CD14-positive monocyte (primary cell): ENCODE measurements at regions not wholly inside any gene's neighbourhood (a gene's known extent, or its start where the extent isn't known, plus 50 kb on each side); places are given as distances from the start of the nearest gene placed in this dataset.

Experiments
- DNase-seq, 3 donors: peaks; one replicate each; pipeline ENCODE4 v3.0.0-alpha.2; 2011 to 2022
- H2AFZ ChIP-seq: 2 replicates; pipeline ENCODE4 v1.6.0; 2012; ENCODE audit warnings: mild to moderate bottlenecking, low read depth, low read length, inconsistent platforms; ENCODE audit not compliant: insufficient read depth, poor library complexity, severe bottlenecking
- H3K27ac ChIP-seq, 2 donors: 1 replicate in 1 of 2; 2 replicates in 1 of 2; pipeline ENCODE4 v1.5.1; 2012 to 2013; ENCODE audit warnings: low read length in 2 of 2, control low read depth in 1 of 2, inconsistent platforms in 1 of 2, low read depth in 1 of 2, mild to moderate bottlenecking in 1 of 2
- H3K27me3 ChIP-seq, 2 donors: one replicate each; pipeline versions ENCODE4 v1.6.0 to v1.6.1; 2011 to 2013; ENCODE audit warnings: low read length in 2 of 2; ENCODE audit not compliant: control insufficient read depth in 2 of 2, insufficient read depth in 2 of 2
- H3K36me3 ChIP-seq, 2 donors: replicated peaks in 1 of 2; 1 replicate in 1 of 2; 2 replicates in 1 of 2; pipeline versions ENCODE4 v1.5.1 to v1.6.1; 2012 to 2013; ENCODE audit warnings: low read length in 2 of 2, control low read depth in 1 of 2, inconsistent platforms in 1 of 2, mild to moderate bottlenecking in 1 of 2; ENCODE audit not compliant: insufficient read depth in 2 of 2, control insufficient read depth in 1 of 2
- H3K4me1 ChIP-seq, 2 donors: 1 replicate in 1 of 2; 2 replicates in 1 of 2; pipeline versions ENCODE4 v1.5.1 to v1.6.1; 2012 to 2013; ENCODE audit warnings: low read length in 2 of 2, control low read depth in 1 of 2, inconsistent platforms in 1 of 2, mild to moderate bottlenecking in 1 of 2, moderate library complexity in 1 of 2; ENCODE audit not compliant: insufficient read depth in 2 of 2, control insufficient read depth in 1 of 2
- H3K4me2 ChIP-seq: replicated peaks from 2 replicates; pipeline ENCODE3; 2012; ENCODE audit warnings: low read length, moderate library complexity, mild to moderate bottlenecking; ENCODE audit not compliant: poor library complexity, severe bottlenecking; ENCODE audit errors: extremely low read depth
- H3K4me3 ChIP-seq, 3 experiments: fragments of 200-600 bp in 1 of 3; sonication (generic) in 1 of 3; replicated peaks in 1 of 3; 1 replicate in 2 of 3; 2 replicates in 1 of 3; pipeline ENCODE4 v1.5.1; 2011 to 2013; ENCODE audit warnings: low read length in 3 of 3, mild to moderate bottlenecking in 3 of 3, control low read depth in 2 of 3, low read depth in 2 of 3, inconsistent platforms in 1 of 3, moderate library complexity in 1 of 3
- H3K79me2 ChIP-seq: 2 replicates; pipeline ENCODE4 v1.6.0; 2012; ENCODE audit warnings: mild to moderate bottlenecking, control low read depth, inconsistent platforms, low read length, moderate library complexity; ENCODE audit not compliant: insufficient read depth
- H3K9ac ChIP-seq: 2 replicates; pipeline ENCODE4 v1.6.0; 2017; ENCODE audit warnings: low read length, mild to moderate bottlenecking; ENCODE audit not compliant: insufficient read depth, poor library complexity, severe bottlenecking
- H3K9me3 ChIP-seq, 2 donors: replicated peaks in 1 of 2; 1 replicate in 1 of 2; 2 replicates in 1 of 2; pipeline versions ENCODE4 v1.5.1 to v1.6.1; 2012 to 2013; ENCODE audit warnings: low read length in 2 of 2, control low read depth in 1 of 2; ENCODE audit not compliant: control insufficient read depth in 1 of 2, insufficient read depth in 1 of 2
- H4K20me1 ChIP-seq: 2 replicates; pipeline ENCODE4 v1.6.0; 2012; ENCODE audit warnings: mild to moderate bottlenecking, low read length, control low read depth, moderate library complexity; ENCODE audit not compliant: insufficient read depth
- H3K27ac Mint-ChIP-seq, 7 donors: one replicate each; pipeline ENCODE4 v1.8.0; 2020; ENCODE audit warnings: mild to moderate bottlenecking in 7 of 7, mixed read lengths in 7 of 7, moderate library complexity in 6 of 7, inconsistent platforms in 2 of 7
- H3K27me3 Mint-ChIP-seq, 3 donors: one replicate each; pipeline ENCODE4 v1.8.0; 2021 to 2022; ENCODE audit warnings: low read depth in 3 of 3, mild to moderate bottlenecking in 3 of 3, mixed read lengths in 3 of 3, moderate library complexity in 3 of 3, inconsistent platforms in 1 of 3
- H3K36me3 Mint-ChIP-seq, 2 donors: one replicate each; pipeline ENCODE4 v1.8.0; 2020; ENCODE audit warnings: mixed read lengths in 2 of 2, inconsistent platforms in 1 of 2, mild to moderate bottlenecking in 1 of 2
- H3K4me1 Mint-ChIP-seq: one replicate; pipeline ENCODE4 v1.8.0; 2020; ENCODE audit warnings: mild to moderate bottlenecking, mixed read lengths
- H3K4me3 Mint-ChIP-seq, 2 donors: one replicate each; pipeline ENCODE4 v1.8.0; 2020; ENCODE audit warnings: mild to moderate bottlenecking in 2 of 2, mixed read lengths in 2 of 2, moderate library complexity in 1 of 2
- H3K9me3 Mint-ChIP-seq, 7 donors: one replicate each; pipeline ENCODE4 v1.8.0; 2020 to 2022; ENCODE audit warnings: mixed read lengths in 7 of 7, mild to moderate bottlenecking in 6 of 7, moderate library complexity in 6 of 7, inconsistent platforms in 2 of 7
- CTCF ChIP-seq: fragments of 200-600 bp; IDR thresholded peaks from one replicate; pipeline ENCODE4 v1.8.0; 2022; ENCODE audit warnings: antibody characterized with exemption, mild to moderate bottlenecking
- WGBS: methylation state at CpG from one replicate; pipeline ENCODE4 v1.1.5; 2013; ENCODE audit warnings: missing lambda C conversion rate; ENCODE audit not compliant: insufficient coverage; 5-methylcytosine and 5-hydroxymethylcytosine counted together
- intact Hi-C, 2 donors: fragments of 100-400 bp; cut with micrococcal nuclease; formaldehyde crosslinking; loops; one replicate each; pipeline versions ENCODE4 v1.15.0 to v1.15.1; 2023

GRCh38 chr3:75129101-75129500 lies 514.6 kb upstream of the CNTN3 start:
- no peak for TF ChIP-seq CTCF
- Mint-ChIP-seq H3K4me3 (no peak overlapping the region), H3K4me1 (no peaks in the 10 kb centered on the region), H3K9me3 (peaks cover 0 to 8% (median 7%) of the 10 kb centered on the region in 7 donors), H3K27ac (no peak overlapping the region), H3K36me3 (no peaks in the 10 kb centered on the region), H3K27me3 (no peaks in the 10 kb centered on the region)
- Histone ChIP-seq H3K9ac (no peak overlapping the region), H3K4me3 (no peak overlapping the region), H3K9me3 (no peaks in the 10 kb centered on the region), H3K4me2 (no peak overlapping the region), H3K27me3 (no peaks in the 10 kb centered on the region), H3K4me1 (no peaks in the 10 kb centered on the region), H2AFZ (no peak overlapping the region), H4K20me1 (no peaks in the 10 kb centered on the region), H3K79me2 (no peaks in the 10 kb centered on the region), H3K36me3 (no peaks in the 10 kb centered on the region), H3K27ac (no peak overlapping the region)
- no CpG with 5 or more reads among the region's 2 CpGs for WGBS
- no peak for DNase-seq
- intact Hi-C loops, result no loop called here

- DNase-seq, result no peak
- H3K27ac Mint-ChIP-seq, result no peak overlapping the region
- Histone ChIP-seq H3K9me3 (peaks cover 32 to 39% of the 10 kb centered on the region in 2 donors), H3K4me2 (no peak overlapping the region), H3K4me1 (no peaks in the 10 kb centered on the region), H3K79me2 (no peaks in the 10 kb centered on the region), H3K9ac (no peak overlapping the region), H4K20me1 (no peaks in the 10 kb centered on the region), H3K36me3 (no peaks in the 10 kb centered on the region), H3K27ac (no peak overlapping the region), H3K4me3 (no peak overlapping the region), H2AFZ (no peak overlapping the region), H3K27me3 (no peaks in the 10 kb centered on the region)
- H3K4me1 Mint-ChIP-seq, result no peaks in the 10 kb centered on the region
- peaks cover 9 to 39% (median 21%) of the 10 kb centered on the region in 7 donors for H3K9me3 Mint-ChIP-seq
- no peaks in the 10 kb centered on the region for H3K36me3 Mint-ChIP-seq
- intact Hi-C loops, result no loop called here
- WGBS, result over 99% methylated on average over 10 of the region's 14 CpGs
- peaks cover 0 to 2% (median 1%) of the 10 kb centered on the region in 3 donors for H3K27me3 Mint-ChIP-seq
- TF ChIP-seq CTCF, result no peak
- no peak overlapping the region for H3K4me3 Mint-ChIP-seq
These were observed 521.8 kb upstream of the CNTN3 start for GRCh38 chr3:75136100-75136897.
